ENCODE measurements at regions not wholly inside any gene's neighbourhood (a gene's known extent, or its start where the extent isn't known, plus 50 kb on each side); places are given as distances from the start of the nearest gene placed in this dataset.

DNA sequence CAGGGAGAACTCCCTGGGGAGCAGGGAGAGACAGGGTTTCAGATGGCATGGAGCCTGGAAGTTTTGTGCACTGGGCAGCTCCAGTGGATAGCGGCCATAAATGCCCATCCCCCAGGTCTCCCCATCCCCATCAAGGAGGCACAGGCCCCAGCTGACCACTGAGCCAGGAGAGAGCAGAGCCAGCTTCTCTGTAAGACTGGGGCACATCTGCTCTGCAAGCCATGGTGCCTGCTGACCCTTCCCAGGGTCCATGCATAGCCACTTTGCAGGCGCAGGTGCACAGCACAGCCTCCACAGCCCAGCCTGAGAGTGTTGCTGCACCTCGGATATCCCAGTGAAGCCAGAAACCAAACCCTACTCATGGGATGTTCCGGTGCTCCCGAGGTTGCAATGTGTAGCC lies 206.3 kb upstream of the SPANXN4 start (continued):
- TF ChIP-seq AKNA (CRISPR knock-in tag; IDR thresholded peaks at IDR 0.05; ENCODE audit: borderline replicate concordance) (no peak), TSC22D2 (CRISPR knock-in tag; IDR thresholded peaks at IDR 0.05; ENCODE audit: borderline replicate concordance) (no peak), TERF1 (CRISPR knock-in tag; IDR thresholded peaks at IDR 0.05) (no peak), TARDBP (CRISPR knock-in tag; IDR thresholded peaks at IDR 0.05) (no peak), ZBTB3 (CRISPR knock-in tag; IDR thresholded peaks at IDR 0.05; ENCODE audit: borderline replicate concordance, low read depth) (no peak), HNF4A (CRISPR knock-in tag; IDR thresholded peaks at IDR 0.05) (no peak), XRCC5 (optimal IDR thresholded peaks at IDR 0.05; ENCODE audit: low read length) (no peak), ZBED4 (CRISPR knock-in tag; IDR thresholded peaks at IDR 0.05; ENCODE audit: borderline replicate concordance) (no peak), PPARG (CRISPR knock-in tag; conservative IDR thresholded peaks at IDR 0.05) (no peak), ZBTB10 (CRISPR knock-in tag; IDR thresholded peaks at IDR 0.05; ENCODE audit: borderline replicate concordance) (no peak), CREBL2 (CRISPR knock-in tag; IDR thresholded peaks at IDR 0.05; ENCODE audit: borderline replicate concordance) (no peak)
